Lower leg skin (tissue), 3 donors: ENCODE measurements at regions not wholly inside any gene's neighbourhood (a gene's known extent, or its start where the extent isn't known, plus 50 kb on each side); places are given as distances from the start of the nearest gene placed in this dataset.

Experiments
- CTCF ChIP-seq, 3 donors: fragments of 450-650 bp; IDR thresholded peaks; one replicate each; pipeline ENCODE4 v1.5.1; 2016; ENCODE audit warnings: antibody characterized with exemption in 3 of 3, mild to moderate bottlenecking in 3 of 3, moderate library complexity in 2 of 3
- POLR2A ChIP-seq, 2 donors: fragments of 450-650 bp; IDR thresholded peaks; one replicate each; pipeline ENCODE4 v1.6.1; 2016 to 2017; ENCODE audit warnings: antibody characterized with exemption in 2 of 2, mild to moderate bottlenecking in 1 of 2, moderate library complexity in 1 of 2

GRCh38 chr2:200109421-200109820, 154.0 kb downstream of the MAIP1 start:
- TF ChIP-seq CTCF (IDR thresholded peaks at IDR 0.05) = no peak
- TF ChIP-seq POLR2A (IDR thresholded peaks at IDR 0.05) = no peak
